ENCODE measurements at regions not wholly inside any gene's neighbourhood (a gene's known extent, or its start where the extent isn't known, plus 50 kb on each side); places are given as distances from the start of the nearest gene placed in this dataset.

- Histone ChIP-seq H3K36me3 (ENCODE audit: control insufficient read depth, insufficient read depth, low read length) (no peaks in the 10 kb centered on the region), H3K4me3 (ENCODE audit: insufficient read depth, low read depth, low read length) (no peak overlapping the region), H3K4me1 (ENCODE audit: control insufficient read depth, insufficient read depth, low read length) (no peaks in the 10 kb centered on the region), H3K9me3 (ENCODE audit: control insufficient read depth, low read length) (no peaks in the 10 kb centered on the region), H3K27me3 (ENCODE audit: control insufficient read depth, insufficient read depth, low read length, poor library complexity, severe bottlenecking) (no peaks in the 10 kb centered on the region), H3K27ac (ENCODE audit: insufficient read depth, low read depth, low read length, poor library complexity, severe bottlenecking) (no peak overlapping the region)
Observed at GRCh38 chr6:19479551-19479950, 357.6 kb upstream of the ID4 start.

GRCh38 chr6:19492636-19493405, 344.3 kb upstream of the ID4 start:
- no peaks in the 10 kb centered on the region for H3K4me1 ChIP-seq (ENCODE audit: control insufficient read depth, insufficient read depth, low read length)
- no peaks in the 10 kb centered on the region for H3K9me3 ChIP-seq (ENCODE audit: control insufficient read depth, low read length)
- no peaks in the 10 kb centered on the region for H3K27me3 ChIP-seq (ENCODE audit: control insufficient read depth, insufficient read depth, low read length, poor library complexity, severe bottlenecking)
- WGBS, 2 experiments, result 100% methylated on average over 1 of the region's 2 CpGs
- no peak overlapping the region for H3K27ac ChIP-seq (ENCODE audit: insufficient read depth, low read depth, low read length, poor library complexity, severe bottlenecking)
- H3K36me3 ChIP-seq (ENCODE audit: control insufficient read depth, insufficient read depth, low read length), result no peaks in the 10 kb centered on the region
- H3K4me3 ChIP-seq (ENCODE audit: insufficient read depth, low read depth, low read length), result no peak overlapping the region

- H3K36me3 ChIP-seq (ENCODE audit: control insufficient read depth, insufficient read depth, low read length), result no peaks in the 10 kb centered on the region
- H3K27me3 ChIP-seq (ENCODE audit: control insufficient read depth, insufficient read depth, low read length, poor library complexity, severe bottlenecking), result no peaks in the 10 kb centered on the region
- no peak overlapping the region for H3K4me3 ChIP-seq (ENCODE audit: insufficient read depth, low read depth, low read length)
- 88 to 92% methylated on average over 3 of the region's 3 CpGs for WGBS, 2 experiments
- no peaks in the 10 kb centered on the region for H3K9me3 ChIP-seq (ENCODE audit: control insufficient read depth, low read length)
- H3K27ac ChIP-seq (ENCODE audit: insufficient read depth, low read depth, low read length, poor library complexity, severe bottlenecking), result no peak overlapping the region
- no peaks in the 10 kb centered on the region for H3K4me1 ChIP-seq (ENCODE audit: control insufficient read depth, insufficient read depth, low read length)
Observed at GRCh38 chr6:19501737-19502245, 335.4 kb upstream of the ID4 start.

DNA sequence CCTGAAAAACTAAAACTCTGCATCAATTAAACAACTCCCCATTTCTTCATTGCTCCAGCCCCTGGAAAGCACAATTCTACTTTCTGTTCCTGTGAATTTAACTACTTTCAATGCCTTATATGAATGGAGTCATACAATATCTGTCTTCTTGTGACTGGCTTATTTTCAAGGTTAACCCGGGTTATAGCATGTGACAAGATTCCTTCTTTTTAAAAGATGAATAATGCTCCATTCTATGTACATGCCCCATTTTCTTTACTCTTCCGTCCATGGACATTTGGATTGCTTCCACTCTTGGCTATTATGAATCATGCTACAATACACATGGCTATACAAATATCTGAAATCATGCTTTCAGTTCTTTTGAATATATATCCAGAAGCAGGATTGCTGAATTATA, 334.9 kb upstream of the ID4 start:
- WGBS, 2 experiments, result 100% methylated on average over 2 of the region's 2 CpGs
- no peaks in the 10 kb centered on the region for H3K4me1 ChIP-seq (ENCODE audit: control insufficient read depth, insufficient read depth, low read length)
- H3K4me3 ChIP-seq (ENCODE audit: insufficient read depth, low read depth, low read length), result no peak overlapping the region
- no peaks in the 10 kb centered on the region for H3K36me3 ChIP-seq (ENCODE audit: control insufficient read depth, insufficient read depth, low read length)
- H3K27me3 ChIP-seq (ENCODE audit: control insufficient read depth, insufficient read depth, low read length, poor library complexity, severe bottlenecking), result no peaks in the 10 kb centered on the region
- H3K9me3 ChIP-seq (ENCODE audit: control insufficient read depth, low read length), result no peaks in the 10 kb centered on the region
- no peak overlapping the region for H3K27ac ChIP-seq (ENCODE audit: insufficient read depth, low read depth, low read length, poor library complexity, severe bottlenecking)

DNA sequence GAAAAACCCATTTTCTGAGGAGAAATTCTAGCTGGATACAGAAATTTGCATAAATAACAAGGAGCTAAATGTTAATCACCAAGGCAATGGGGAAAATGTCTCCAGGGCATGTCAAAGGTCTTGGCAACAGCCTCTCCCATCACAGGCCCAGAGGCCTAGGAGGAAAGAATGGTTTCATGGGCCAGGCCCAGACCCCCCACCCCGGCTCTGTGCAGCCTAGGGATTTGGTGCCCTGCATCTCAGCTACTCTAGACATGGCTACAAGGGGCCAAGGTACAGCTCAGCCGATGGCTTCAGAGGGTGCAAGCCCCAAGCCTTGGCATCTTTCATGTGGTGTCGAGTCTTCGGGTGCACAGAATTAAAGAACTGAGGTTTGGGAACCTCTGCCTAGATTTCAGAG, 321.2 kb upstream of the ID4 start:
- no peaks in the 10 kb centered on the region for H3K4me1 ChIP-seq (ENCODE audit: control insufficient read depth, insufficient read depth, low read length)
- no peak overlapping the region for H3K4me3 ChIP-seq (ENCODE audit: insufficient read depth, low read depth, low read length)
- H3K27me3 ChIP-seq (ENCODE audit: control insufficient read depth, insufficient read depth, low read length, poor library complexity, severe bottlenecking), result no peaks in the 10 kb centered on the region
- no peaks in the 10 kb centered on the region for H3K9me3 ChIP-seq (ENCODE audit: control insufficient read depth, low read length)
- no peak overlapping the region for H3K27ac ChIP-seq (ENCODE audit: insufficient read depth, low read depth, low read length, poor library complexity, severe bottlenecking)
- no peaks in the 10 kb centered on the region for H3K36me3 ChIP-seq (ENCODE audit: control insufficient read depth, insufficient read depth, low read length)
- 95 to 97% methylated on average over 4 of the region's 4 CpGs for WGBS, 2 experiments

DNA sequence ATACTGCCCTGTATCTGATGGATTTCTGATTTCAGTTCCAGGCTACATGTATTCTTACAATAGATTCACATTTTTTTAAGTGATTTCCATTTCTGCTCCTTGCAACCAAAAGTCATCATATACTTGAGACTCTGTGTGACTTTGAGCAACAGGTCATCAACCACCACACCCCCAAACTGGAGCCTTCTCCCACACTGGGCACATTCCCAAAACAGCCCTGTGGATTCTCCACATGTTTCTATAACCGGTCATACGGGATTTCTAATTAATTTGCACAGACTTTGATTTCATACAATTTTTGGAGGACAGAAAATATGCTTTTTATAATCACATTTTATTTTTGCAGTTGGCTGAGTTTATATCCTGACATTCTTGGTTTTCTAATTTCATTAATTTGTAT, 317.2 kb upstream of the ID4 start:
- 75 to 88% methylated on average over 2 of the region's 2 CpGs for WGBS, 2 experiments
- Histone ChIP-seq H3K27ac (ENCODE audit: insufficient read depth, low read depth, low read length, poor library complexity, severe bottlenecking) (no peak overlapping the region), H3K27me3 (ENCODE audit: control insufficient read depth, insufficient read depth, low read length, poor library complexity, severe bottlenecking) (no peaks in the 10 kb centered on the region), H3K9me3 (ENCODE audit: control insufficient read depth, low read length) (no peaks in the 10 kb centered on the region), H3K4me1 (ENCODE audit: control insufficient read depth, insufficient read depth, low read length) (no peaks in the 10 kb centered on the region), H3K4me3 (ENCODE audit: insufficient read depth, low read depth, low read length) (no peak overlapping the region), H3K36me3 (ENCODE audit: control insufficient read depth, insufficient read depth, low read length) (no peaks in the 10 kb centered on the region)

- 93 to 94% methylated on average over 2 of the region's 2 CpGs for WGBS, 2 experiments
- H3K4me1 ChIP-seq (ENCODE audit: control insufficient read depth, insufficient read depth, low read length), result no peaks in the 10 kb centered on the region
- no peaks in the 10 kb centered on the region for H3K36me3 ChIP-seq (ENCODE audit: control insufficient read depth, insufficient read depth, low read length)
- no peaks in the 10 kb centered on the region for H3K27me3 ChIP-seq (ENCODE audit: control insufficient read depth, insufficient read depth, low read length, poor library complexity, severe bottlenecking)
- H3K9me3 ChIP-seq (ENCODE audit: control insufficient read depth, low read length), result no peaks in the 10 kb centered on the region
- H3K27ac ChIP-seq (ENCODE audit: insufficient read depth, low read depth, low read length, poor library complexity, severe bottlenecking), result no peak overlapping the region
- H3K4me3 ChIP-seq (ENCODE audit: insufficient read depth, low read depth, low read length), result no peak overlapping the region
Observed at GRCh38 chr6:19524366-19525186, 312.6 kb upstream of the ID4 start.

GRCh38 chr6:19525673-19526072, 311.5 kb upstream of the ID4 start:
- H3K27me3 ChIP-seq (ENCODE audit: control insufficient read depth, insufficient read depth, low read length, poor library complexity, severe bottlenecking), result no peaks in the 10 kb centered on the region
- H3K27ac ChIP-seq (ENCODE audit: insufficient read depth, low read depth, low read length, poor library complexity, severe bottlenecking), result no peak overlapping the region
- no peaks in the 10 kb centered on the region for H3K9me3 ChIP-seq (ENCODE audit: control insufficient read depth, low read length)
- no peaks in the 10 kb centered on the region for H3K36me3 ChIP-seq (ENCODE audit: control insufficient read depth, insufficient read depth, low read length)
- H3K4me3 ChIP-seq (ENCODE audit: insufficient read depth, low read depth, low read length), result no peak overlapping the region
- WGBS, 2 experiments, result 95 to 98% methylated on average over 3 of the region's 3 CpGs
- H3K4me1 ChIP-seq (ENCODE audit: control insufficient read depth, insufficient read depth, low read length), result no peaks in the 10 kb centered on the region

DNA sequence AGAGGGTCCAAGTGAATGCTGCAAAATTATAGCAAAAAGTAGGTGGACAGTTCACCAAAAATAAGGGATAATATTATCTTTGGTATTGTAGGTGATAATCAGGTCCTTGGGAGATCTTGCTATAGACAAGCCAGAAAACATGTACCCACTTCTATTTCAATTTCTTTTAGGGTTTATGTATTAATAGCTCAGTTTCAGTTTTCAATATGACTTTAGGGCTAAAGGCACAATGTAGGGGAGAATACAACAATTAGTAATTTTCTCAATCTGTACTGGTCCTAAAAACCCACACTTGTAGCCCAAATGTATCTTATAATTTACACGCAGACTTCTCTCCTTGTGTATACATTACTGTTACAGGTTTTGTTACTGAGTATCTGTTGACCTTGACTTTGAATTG, 307.0 kb upstream of the ID4 start:
- 100% methylated on average over 1 of the region's 1 CpG; no CpG with 5 or more reads in 1 of the 2 experiments for WGBS, 2 experiments
- no peak overlapping the region for H3K27ac ChIP-seq (ENCODE audit: insufficient read depth, low read depth, low read length, poor library complexity, severe bottlenecking)
- no peaks in the 10 kb centered on the region for H3K9me3 ChIP-seq (ENCODE audit: control insufficient read depth, low read length)
- no peak overlapping the region for H3K4me3 ChIP-seq (ENCODE audit: insufficient read depth, low read depth, low read length)
- no peaks in the 10 kb centered on the region for H3K36me3 ChIP-seq (ENCODE audit: control insufficient read depth, insufficient read depth, low read length)
- no peaks in the 10 kb centered on the region for H3K27me3 ChIP-seq (ENCODE audit: control insufficient read depth, insufficient read depth, low read length, poor library complexity, severe bottlenecking)
- no peaks in the 10 kb centered on the region for H3K4me1 ChIP-seq (ENCODE audit: control insufficient read depth, insufficient read depth, low read length)

GRCh38 chr6:19535351-19535750, 301.8 kb upstream of the ID4 start:
- H3K4me3 ChIP-seq (ENCODE audit: insufficient read depth, low read depth, low read length), result no peak overlapping the region
- no peaks in the 10 kb centered on the region for H3K4me1 ChIP-seq (ENCODE audit: control insufficient read depth, insufficient read depth, low read length)
- H3K9me3 ChIP-seq (ENCODE audit: control insufficient read depth, low read length), result no peaks in the 10 kb centered on the region
- H3K27me3 ChIP-seq (ENCODE audit: control insufficient read depth, insufficient read depth, low read length, poor library complexity, severe bottlenecking), result no peaks in the 10 kb centered on the region
- H3K36me3 ChIP-seq (ENCODE audit: control insufficient read depth, insufficient read depth, low read length), result no peaks in the 10 kb centered on the region
- H3K27ac ChIP-seq (ENCODE audit: insufficient read depth, low read depth, low read length, poor library complexity, severe bottlenecking), result no peak overlapping the region
- 86 to 97% methylated on average over 2 of the region's 2 CpGs for WGBS, 2 experiments
